Adrenal gland (tissue), 5 donors: ENCODE measurements at regions not wholly inside any gene's neighbourhood (a gene's known extent, or its start where the extent isn't known, plus 50 kb on each side); places are given as distances from the start of the nearest gene placed in this dataset.

Source experiments
- CTCF ChIP-seq, 6 experiments: fragments of 450-650 bp in 4 of 6; fragments of 200-600 bp in 2 of 6; sonication (generic) in 1 of 6; IDR thresholded peaks; 1 replicate in 5 of 6; 2 replicates in 1 of 6; pipeline versions ENCODE4 v1.5.1 to v1.8.0; 2016 to 2021; ENCODE audit warnings: antibody characterized with exemption in 6 of 6, mild to moderate bottlenecking in 2 of 6, moderate library complexity in 1 of 6
- POLR2A ChIP-seq, 2 donors: fragments of 450-650 bp; IDR thresholded peaks; one replicate each; pipeline ENCODE4 v1.6.1; 2017; ENCODE audit warnings: antibody characterized with exemption in 2 of 2, mild to moderate bottlenecking in 2 of 2, moderate library complexity in 1 of 2
- donor health status: DM: no; HTN: no; CAD: no.

GRCh38 chr9:82154573-82154972 lies 166.0 kb downstream of the SPATA31D1 start:
- no peak for TF ChIP-seq CTCF (IDR thresholded peaks at IDR 0.05)
- TF ChIP-seq POLR2A (IDR thresholded peaks at IDR 0.05), result no peak
